ENCODE measurements at regions not wholly inside any gene's neighbourhood (a gene's known extent, or its start where the extent isn't known, plus 50 kb on each side); places are given as distances from the start of the nearest gene placed in this dataset.

DNA sequence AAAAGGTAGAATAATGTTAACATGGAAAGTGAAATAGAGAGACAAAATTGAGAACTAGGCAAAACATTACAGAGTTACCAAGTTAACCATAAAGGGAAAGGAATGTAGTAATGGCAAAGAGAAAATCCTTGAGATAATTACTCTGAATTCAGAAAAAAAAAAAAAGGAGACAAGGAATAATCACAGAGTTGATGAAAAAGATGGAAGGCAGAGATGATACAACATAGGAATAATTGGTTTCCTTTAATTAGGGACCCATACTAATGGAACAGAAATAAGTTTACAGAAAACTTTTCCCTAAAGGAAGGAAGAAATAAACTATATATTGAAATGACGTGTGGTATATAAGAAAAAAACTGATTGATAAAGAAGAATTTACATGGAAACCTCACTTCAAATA is 254.1 kb upstream of the FBXL7 start:
- ChIA-PET CTCF (no interaction called here), POLR2A (ENCODE audit: low non-redundant PET) (no interaction called here)
- TF ChIP-seq, protein P1, sequence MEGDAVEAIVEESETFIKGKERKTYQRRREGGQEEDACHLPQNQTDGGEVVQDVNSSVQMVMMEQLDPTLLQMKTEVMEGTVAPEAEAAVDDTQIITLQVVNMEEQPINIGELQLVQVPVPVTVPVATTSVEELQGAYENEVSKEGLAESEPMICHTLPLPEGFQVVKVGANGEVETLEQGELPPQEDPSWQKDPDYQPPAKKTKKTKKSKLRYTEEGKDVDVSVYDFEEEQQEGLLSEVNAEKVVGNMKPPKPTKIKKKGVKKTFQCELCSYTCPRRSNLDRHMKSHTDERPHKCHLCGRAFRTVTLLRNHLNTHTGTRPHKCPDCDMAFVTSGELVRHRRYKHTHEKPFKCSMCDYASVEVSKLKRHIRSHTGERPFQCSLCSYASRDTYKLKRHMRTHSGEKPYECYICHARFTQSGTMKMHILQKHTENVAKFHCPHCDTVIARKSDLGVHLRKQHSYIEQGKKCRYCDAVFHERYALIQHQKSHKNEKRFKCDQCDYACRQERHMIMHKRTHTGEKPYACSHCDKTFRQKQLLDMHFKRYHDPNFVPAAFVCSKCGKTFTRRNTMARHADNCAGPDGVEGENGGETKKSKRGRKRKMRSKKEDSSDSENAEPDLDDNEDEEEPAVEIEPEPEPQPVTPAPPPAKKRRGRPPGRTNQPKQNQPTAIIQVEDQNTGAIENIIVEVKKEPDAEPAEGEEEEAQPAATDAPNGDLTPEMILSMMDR (conservative IDR thresholded peaks at IDR 0.05; ENCODE audit: low read depth): no peak
- DNase-seq (ENCODE audit: low spot score): no peak
- no peak overlapping the region for H3K27ac ChIP-seq

DNA sequence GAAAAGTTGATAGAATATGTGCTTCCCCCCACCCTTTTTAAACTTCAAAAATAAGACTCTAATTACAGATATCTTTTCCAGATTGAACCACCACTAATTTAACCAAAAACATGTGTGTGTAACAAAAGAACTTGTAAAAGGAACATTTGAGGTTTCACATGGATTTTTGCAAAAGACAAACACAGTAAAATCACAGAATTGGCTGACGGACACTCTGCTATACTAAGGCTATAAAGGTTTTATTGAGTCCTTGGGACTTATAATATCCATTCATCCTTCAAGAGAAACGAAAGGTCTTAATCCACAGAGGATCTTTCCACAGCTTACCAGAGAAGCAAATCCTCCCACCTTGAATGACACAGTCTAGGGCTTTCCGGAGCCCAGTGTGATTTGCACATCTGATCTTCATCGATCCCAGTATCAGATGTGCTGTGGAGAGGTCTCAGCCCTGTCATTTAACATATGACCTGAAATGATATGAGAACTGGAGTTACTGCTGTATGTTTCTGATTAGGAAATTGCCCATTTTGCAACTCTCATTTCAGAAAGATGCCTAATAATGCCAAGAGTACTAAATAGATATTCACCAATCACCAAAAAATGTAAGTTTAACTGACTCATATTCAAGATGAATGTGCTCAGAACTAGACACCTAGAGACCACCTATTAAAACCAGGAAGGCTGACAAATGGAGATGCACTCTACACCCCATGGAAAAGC is 256.5 kb upstream of the FBXL7 start:
- TF ChIP-seq, protein P1 (conservative IDR thresholded peaks at IDR 0.05; ENCODE audit: low read depth): no peak
- ChIA-PET CTCF (no interaction called here), POLR2A (ENCODE audit: low non-redundant PET) (no interaction called here)
- H3K27ac ChIP-seq: no peak overlapping the region
- no peak for DNase-seq (ENCODE audit: low spot score)

DNA sequence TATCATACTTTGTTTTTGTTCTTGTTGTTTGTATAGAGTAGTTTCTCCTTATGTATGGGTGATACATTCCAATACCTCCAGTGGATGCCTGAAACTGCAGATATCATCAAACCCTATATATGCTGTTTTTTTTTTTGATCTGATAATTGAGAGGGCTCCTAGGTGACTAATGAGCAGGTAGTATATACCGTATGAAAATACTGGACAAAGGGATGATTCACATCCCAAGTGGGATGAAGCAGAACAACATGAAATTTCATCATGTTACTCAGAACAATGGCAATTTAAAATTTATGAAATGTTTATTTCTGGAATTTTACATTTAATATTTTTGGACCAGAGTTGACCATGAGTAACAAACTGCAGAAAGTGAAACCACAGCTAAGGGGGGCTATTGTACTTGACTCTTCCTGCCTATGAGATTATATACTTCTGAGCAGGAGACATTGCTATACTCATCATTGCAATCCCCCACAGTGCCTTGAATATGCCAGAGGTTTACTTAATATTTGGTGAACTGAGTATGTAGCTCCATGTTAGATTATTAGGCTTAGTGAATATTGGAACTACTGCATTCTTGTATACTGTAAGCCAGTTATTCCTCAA is 258.7 kb upstream of the FBXL7 start:
- CTCF ChIA-PET: no interaction called here
- POLR2A ChIA-PET (ENCODE audit: low non-redundant PET): no interaction called here
- DNase-seq (ENCODE audit: low spot score): no peak
- TF ChIP-seq, protein P1 (conservative IDR thresholded peaks at IDR 0.05; ENCODE audit: low read depth): no peak
- no peak overlapping the region for H3K27ac ChIP-seq

DNA sequence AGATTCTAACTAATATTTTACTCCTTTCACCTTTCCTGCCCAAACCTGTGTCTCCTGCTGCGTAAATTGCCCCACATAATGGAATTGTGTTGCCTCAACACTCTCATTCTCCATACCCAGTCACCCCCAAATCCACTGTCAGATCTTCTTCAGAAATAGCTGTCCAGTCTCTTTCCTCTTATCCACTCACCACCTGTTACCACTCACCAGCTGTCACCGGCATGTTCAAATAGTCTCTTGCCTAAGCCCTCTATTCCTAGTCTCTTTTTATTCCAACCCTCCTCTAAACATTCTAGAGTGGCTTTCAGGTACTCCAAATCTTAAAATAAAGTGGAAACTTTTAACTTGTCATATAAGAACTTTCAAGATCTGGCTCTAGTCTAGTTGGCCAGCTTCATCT is 262.0 kb upstream of the FBXL7 start:
- TF ChIP-seq, protein P1 (conservative IDR thresholded peaks at IDR 0.05; ENCODE audit: low read depth): no peak
- ChIA-PET POLR2A (ENCODE audit: low non-redundant PET) (no interaction called here), CTCF (no interaction called here)
- no peak overlapping the region for H3K27ac ChIP-seq
- DNase-seq (ENCODE audit: low spot score): no peak

DNA sequence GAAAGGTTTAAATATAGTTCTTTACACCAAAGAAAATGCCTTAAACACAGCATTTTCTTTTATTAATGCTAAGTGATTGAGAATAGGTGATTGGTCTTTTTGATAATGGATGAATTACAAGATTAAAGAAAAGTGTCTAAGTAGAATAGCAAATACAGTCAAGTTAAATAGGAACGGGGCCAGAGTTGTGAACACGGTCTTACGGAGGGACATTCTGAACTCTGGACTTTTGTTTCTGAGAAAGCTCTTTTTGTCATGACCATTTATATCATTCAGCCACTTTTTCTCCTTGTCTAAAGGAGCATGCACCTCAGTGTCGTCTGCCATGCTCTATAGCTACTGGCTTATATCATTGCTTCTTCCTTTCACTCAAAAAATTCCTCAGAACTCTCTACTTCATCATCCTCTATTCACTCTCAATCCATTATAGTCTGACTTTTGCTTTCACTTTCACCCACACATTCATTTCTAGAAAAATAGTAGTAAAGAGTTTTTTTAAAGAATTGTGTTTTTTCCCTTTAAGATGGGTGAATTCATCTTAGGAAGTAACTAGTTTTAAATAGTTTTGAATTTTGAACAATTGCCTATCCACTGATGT is 263.0 kb upstream of the FBXL7 start:
- CTCF ChIA-PET: no interaction called here
- TF ChIP-seq, protein P1 (conservative IDR thresholded peaks at IDR 0.05; ENCODE audit: low read depth): no peak
- POLR2A ChIA-PET (ENCODE audit: low non-redundant PET): no interaction called here
- H3K27ac ChIP-seq: no peak overlapping the region
- no peak for DNase-seq (ENCODE audit: low spot score)

DNA sequence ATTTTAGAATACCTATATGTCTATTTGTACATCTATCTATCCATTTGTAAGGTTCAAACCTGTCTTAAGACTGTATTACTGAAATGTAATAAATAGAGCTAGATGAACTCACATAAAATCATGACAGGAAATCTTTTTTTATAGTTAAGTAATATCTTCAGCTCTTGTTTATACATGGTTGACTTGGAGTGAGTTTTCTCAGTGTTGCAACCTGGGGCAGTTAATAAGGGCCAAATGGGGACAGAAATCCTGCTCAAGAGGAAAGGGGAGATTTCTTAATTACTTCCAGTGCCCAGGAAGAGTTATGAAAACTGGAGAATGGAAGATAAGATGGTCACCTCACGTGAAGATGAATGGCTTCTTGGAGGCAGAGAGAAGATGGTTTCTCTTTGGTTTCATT is 265.1 kb upstream of the FBXL7 start:
- POLR2A ChIA-PET (ENCODE audit: low non-redundant PET): no interaction called here
- CTCF ChIA-PET: no interaction called here

More for the DNA sequence above, 265.1 kb upstream of the FBXL7 start:
- DNase-seq (ENCODE audit: low spot score): no peak
- TF ChIP-seq, protein P1 (conservative IDR thresholded peaks at IDR 0.05; ENCODE audit: low read depth): no peak
- no peak overlapping the region for H3K27ac ChIP-seq

Data from RWPE1 (cell line).